Naive thymus-derived CD4-positive, alpha-beta T cell (primary cell): ENCODE measurements at regions not wholly inside any gene's neighbourhood (a gene's known extent, or its start where the extent isn't known, plus 50 kb on each side); places are given as distances from the start of the nearest gene placed in this dataset.

ENCODE experiments used
- ATAC-seq: fragments of 150-1000 bp; cut with Tn5 transposase; 2 replicates; pipeline ENCODE4 v1.10.0; 2021; ENCODE audit warnings: mild to moderate bottlenecking, moderate library complexity
- CTCF ChIA-PET: fragments of 350-600 bp; sonication (Branson Sonifier 250); formaldehyde crosslinking; loops from one replicate; lab custom pipeline; 2021; ENCODE audit warnings: antibody characterized with exemption; lab: Charles Lee
- POLR2A ChIA-PET: fragments of 350-600 bp; sonication (Branson Sonifier 250); formaldehyde crosslinking; loops from one replicate; lab custom pipeline; 2021; ENCODE audit warnings: antibody characterized with exemption, inconsistent platforms; lab: Charles Lee
- DNase-seq, 9 donors: peaks; one replicate each; pipeline versions ENCODE4 v3.0.0 to v3.0.0-alpha.2; 2020 to 2022; ENCODE audit warnings: mixed read lengths in 1 of 9
- H3K27ac ChIP-seq: one replicate; pipeline ENCODE4 v1.7.0; 2013; ENCODE audit warnings: mild to moderate bottlenecking, low read depth, low read length, moderate library complexity
- H3K27me3 ChIP-seq, 2 donors: one replicate each; pipeline ENCODE4 v1.7.0; 2013; ENCODE audit warnings: low read length in 2 of 2, mild to moderate bottlenecking in 2 of 2, moderate library complexity in 2 of 2; ENCODE audit not compliant: control insufficient read depth in 2 of 2, insufficient read depth in 2 of 2
- H3K36me3 ChIP-seq, 3 experiments: 1 replicate in 2 of 3; 2 replicates in 1 of 3; pipeline ENCODE4 v1.7.0; 2013; ENCODE audit warnings: low read length in 3 of 3, mild to moderate bottlenecking in 3 of 3, moderate library complexity in 1 of 3; ENCODE audit not compliant: insufficient read depth in 3 of 3, control insufficient read depth in 2 of 3
- H3K4me1 ChIP-seq, 2 donors: one replicate each; pipeline ENCODE4 v1.7.0; 2013; ENCODE audit warnings: low read length in 2 of 2, mild to moderate bottlenecking in 2 of 2, moderate library complexity in 1 of 2; ENCODE audit not compliant: control insufficient read depth in 2 of 2, insufficient read depth in 2 of 2
- H3K4me3 ChIP-seq: 2 replicates; pipeline ENCODE4 v1.7.0; 2013; ENCODE audit warnings: mild to moderate bottlenecking, low read length
- H3K9me3 ChIP-seq, 3 experiments: 1 replicate in 2 of 3; 2 replicates in 1 of 3; pipeline ENCODE4 v1.7.0; 2013; ENCODE audit warnings: low read length in 3 of 3; ENCODE audit not compliant: control insufficient read depth in 2 of 3
- H3K27ac Mint-ChIP-seq, 9 donors: one replicate each; pipeline ENCODE4 v1.8.0; 2020 to 2022; ENCODE audit warnings: mixed read lengths in 9 of 9, mild to moderate bottlenecking in 8 of 9, moderate library complexity in 5 of 9, inconsistent platforms in 2 of 9
- H3K27me3 Mint-ChIP-seq, 5 donors: one replicate each; pipeline ENCODE4 v1.8.0; 2021 to 2022; ENCODE audit warnings: mixed read lengths in 5 of 5, mild to moderate bottlenecking in 1 of 5
- H3K36me3 Mint-ChIP-seq, 5 donors: one replicate each; pipeline ENCODE4 v1.8.0; 2020 to 2022; ENCODE audit warnings: mixed read lengths in 5 of 5, mild to moderate bottlenecking in 3 of 5, inconsistent platforms in 1 of 5
- H3K4me1 Mint-ChIP-seq, 7 donors: one replicate each; pipeline ENCODE4 v1.8.0; 2020 to 2022; ENCODE audit warnings: mixed read lengths in 7 of 7, mild to moderate bottlenecking in 3 of 7, inconsistent platforms in 1 of 7
- H3K4me3 Mint-ChIP-seq, 10 donors: one replicate each; pipeline ENCODE4 v1.8.0; 2020 to 2022; ENCODE audit warnings: mild to moderate bottlenecking in 10 of 10, mixed read lengths in 10 of 10, moderate library complexity in 6 of 10, inconsistent platforms in 2 of 10
- H3K9me3 Mint-ChIP-seq, 11 donors: one replicate each; pipeline ENCODE4 v1.8.0; 2020 to 2022; ENCODE audit warnings: mixed read lengths in 11 of 11, mild to moderate bottlenecking in 4 of 11, inconsistent platforms in 1 of 11, moderate library complexity in 1 of 11
- intact Hi-C, 2 donors: fragments of 100-400 bp; cut with micrococcal nuclease; formaldehyde crosslinking; loops; one replicate each; pipeline ENCODE4 v1.15.1; 2023

DNA sequence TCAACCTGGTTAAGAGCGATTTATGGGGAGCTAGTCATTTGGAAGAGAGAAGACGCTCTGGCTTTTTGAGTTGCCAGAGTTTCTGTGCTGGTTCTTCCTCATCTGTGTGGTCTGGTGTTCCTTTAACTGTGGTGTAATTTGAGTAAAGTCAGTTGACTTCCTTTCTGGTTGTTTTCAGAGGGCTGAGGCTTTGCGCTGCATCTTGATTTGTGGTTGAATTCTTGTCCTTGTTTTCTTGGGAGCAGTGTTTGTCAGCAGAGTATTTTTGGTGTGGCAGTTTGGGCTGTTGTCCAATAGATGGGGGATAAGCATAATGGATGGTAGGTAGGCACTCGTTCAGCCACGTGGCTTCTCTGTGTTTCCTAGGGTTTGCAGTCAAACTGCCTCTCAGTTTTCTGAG lies 2143.2 kb upstream of the TENM3 start:
- CTCF ChIA-PET = no interaction called here

GRCh38 chr4:180100433-180101344 lies 2142.5 kb upstream of the TENM3 start:
- peaks cover 0 to 8% (median under 1%) of the 10 kb centered on the region in 11 donors for H3K9me3 Mint-ChIP-seq
- H3K27ac Mint-ChIP-seq = no peak overlapping the region
- no peaks in the 10 kb centered on the region for H3K36me3 ChIP-seq
- intact Hi-C loops = no loop called here
- H3K4me3 Mint-ChIP-seq = no peak overlapping the region
- H3K27ac ChIP-seq = no peak overlapping the region
- no peaks in the 10 kb centered on the region for H3K27me3 Mint-ChIP-seq
- no peaks in the 10 kb centered on the region for H3K4me1 Mint-ChIP-seq
- no peaks in the 10 kb centered on the region for H3K4me1 ChIP-seq
- POLR2A ChIA-PET = no interaction called here
- no peaks in the 10 kb centered on the region for H3K27me3 ChIP-seq
- CTCF ChIA-PET = no interaction called here
- H3K36me3 Mint-ChIP-seq = peaks cover 0 to under 1% (median 0%) of the 10 kb centered on the region in 5 donors
- DNase-seq (no peak), ATAC-seq (peak; percentile 26)
- H3K9me3 ChIP-seq = no peaks in the 10 kb centered on the region
- H3K4me3 ChIP-seq = no peak overlapping the region

More for the DNA sequence above, 2143.2 kb upstream of the TENM3 start:
- H3K4me1 Mint-ChIP-seq = no peaks in the 10 kb centered on the region
- no peak overlapping the region for H3K27ac ChIP-seq
- H3K4me1 ChIP-seq = no peaks in the 10 kb centered on the region
- ATAC-seq = peak; percentile 26
- POLR2A ChIA-PET = no interaction called here
- H3K27me3 Mint-ChIP-seq = no peaks in the 10 kb centered on the region
- H3K36me3 Mint-ChIP-seq = peaks cover 0 to 3% (median 0%) of the 10 kb centered on the region in 5 donors
- no peak overlapping the region for H3K4me3 Mint-ChIP-seq
- no peaks in the 10 kb centered on the region for H3K36me3 ChIP-seq
- intact Hi-C loops = no loop called here
- H3K9me3 ChIP-seq = no peaks in the 10 kb centered on the region
- peaks cover 0 to 8% (median 1%) of the 10 kb centered on the region in 11 donors for H3K9me3 Mint-ChIP-seq
- no peaks in the 10 kb centered on the region for H3K27me3 ChIP-seq
- H3K27ac Mint-ChIP-seq = no peak overlapping the region
- no peak overlapping the region for H3K4me3 ChIP-seq
- DNase-seq = no peak

- CTCF ChIA-PET = no interaction called here
- H3K27me3 Mint-ChIP-seq = no peaks in the 10 kb centered on the region
- peaks cover 0 to 8% (median 0%) of the 10 kb centered on the region in 11 donors for H3K9me3 Mint-ChIP-seq
- no peak overlapping the region for H3K4me3 Mint-ChIP-seq
- H3K27ac Mint-ChIP-seq = no peak overlapping the region
- no peaks in the 10 kb centered on the region for H3K36me3 Mint-ChIP-seq
- DNase-seq (no peak), ATAC-seq (peak; percentile 16)
- intact Hi-C loops = no loop called here
- no peaks in the 10 kb centered on the region for H3K4me1 ChIP-seq
- POLR2A ChIA-PET = no interaction called here
- H3K4me1 Mint-ChIP-seq = no peaks in the 10 kb centered on the region
- no peaks in the 10 kb centered on the region for H3K36me3 ChIP-seq
- no peaks in the 10 kb centered on the region for H3K9me3 ChIP-seq
- no peak overlapping the region for H3K27ac ChIP-seq
- no peak overlapping the region for H3K4me3 ChIP-seq
- no peaks in the 10 kb centered on the region for H3K27me3 ChIP-seq
Observed at GRCh38 chr4:180101348-180102083, 2141.7 kb upstream of the TENM3 start.

DNA sequence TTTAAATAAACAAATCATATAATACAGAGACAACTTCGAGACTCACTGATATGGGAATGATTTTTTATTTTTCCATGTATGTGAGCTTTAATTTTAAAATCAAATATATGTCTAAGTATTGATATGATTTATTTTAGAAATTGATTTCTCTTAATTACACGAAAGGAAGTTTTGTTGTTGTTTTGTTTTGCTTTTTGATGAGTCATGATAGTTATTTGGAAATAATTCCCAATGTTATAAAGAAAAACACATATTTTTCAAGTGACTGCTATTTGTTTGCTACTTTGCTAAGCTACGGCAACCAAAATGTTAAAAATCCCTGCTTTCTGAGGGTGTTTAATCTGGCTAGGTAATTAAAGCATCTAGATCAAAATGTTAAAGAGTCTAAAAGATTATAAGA lies 2139.4 kb upstream of the TENM3 start:
- peaks cover 0 to 8% (median 1%) of the 10 kb centered on the region in 11 donors for H3K9me3 Mint-ChIP-seq
- no peak overlapping the region for H3K27ac Mint-ChIP-seq
- Histone ChIP-seq H3K27ac (no peak overlapping the region), H3K27me3 (no peaks in the 10 kb centered on the region), H3K36me3 (no peaks in the 10 kb centered on the region), H3K9me3 (no peaks in the 10 kb centered on the region), H3K4me1 (no peaks in the 10 kb centered on the region), H3K4me3 (no peak overlapping the region)
- no peak overlapping the region for H3K4me3 Mint-ChIP-seq
- H3K36me3 Mint-ChIP-seq = no peaks in the 10 kb centered on the region
- CTCF ChIA-PET = no interaction called here
- intact Hi-C loops = no loop called here
- no peak for ATAC-seq
- no peaks in the 10 kb centered on the region for H3K27me3 Mint-ChIP-seq
- DNase-seq = no peak
- no peaks in the 10 kb centered on the region for H3K4me1 Mint-ChIP-seq
- POLR2A ChIA-PET = no interaction called here

DNA sequence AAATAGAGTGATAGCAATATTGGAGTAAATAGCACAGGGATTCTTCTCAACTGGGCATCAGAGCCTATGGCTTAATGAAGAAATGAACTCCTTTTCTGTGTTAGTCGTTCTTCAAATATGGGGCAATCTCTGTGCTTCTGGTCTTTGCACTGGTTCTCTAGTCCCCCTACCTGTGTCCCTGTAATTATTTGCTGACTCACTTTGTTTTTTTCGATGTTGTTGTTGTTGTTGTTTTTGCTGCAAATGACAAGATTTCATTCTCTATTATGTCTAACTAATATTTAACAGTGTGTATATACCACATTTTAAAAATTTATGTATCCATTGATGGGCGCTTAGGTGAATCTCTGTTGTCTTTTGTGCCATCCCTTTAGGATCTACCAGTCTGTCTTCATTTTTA lies 2137.8 kb upstream of the TENM3 start:
- H3K27ac ChIP-seq = no peak overlapping the region
- no peaks in the 10 kb centered on the region for H3K36me3 ChIP-seq
- no peaks in the 10 kb centered on the region for H3K27me3 ChIP-seq
- intact Hi-C loops = loop anchor here in 1 of 2 donors (1.0 kb wide), 1 partner anchor 44 kb away; no protein-coding TSS in a partner anchor
- no peaks in the 10 kb centered on the region for H3K36me3 Mint-ChIP-seq
- POLR2A ChIA-PET = no interaction called here
- H3K27ac Mint-ChIP-seq = no peak overlapping the region
- no peak overlapping the region for H3K4me3 ChIP-seq
- no peaks in the 10 kb centered on the region for H3K27me3 Mint-ChIP-seq
- H3K4me1 Mint-ChIP-seq = no peaks in the 10 kb centered on the region
- CTCF ChIA-PET = no interaction called here
- DNase-seq (no peak), ATAC-seq (no peak)
- peaks cover 0 to 6% (median 0%) of the 10 kb centered on the region in 11 donors for H3K9me3 Mint-ChIP-seq
- H3K4me3 Mint-ChIP-seq = no peak overlapping the region
- H3K9me3 ChIP-seq = peaks cover 0 to 4% (median 0%) of the 10 kb centered on the region in 3 experiments
- H3K4me1 ChIP-seq = no peaks in the 10 kb centered on the region

DNA sequence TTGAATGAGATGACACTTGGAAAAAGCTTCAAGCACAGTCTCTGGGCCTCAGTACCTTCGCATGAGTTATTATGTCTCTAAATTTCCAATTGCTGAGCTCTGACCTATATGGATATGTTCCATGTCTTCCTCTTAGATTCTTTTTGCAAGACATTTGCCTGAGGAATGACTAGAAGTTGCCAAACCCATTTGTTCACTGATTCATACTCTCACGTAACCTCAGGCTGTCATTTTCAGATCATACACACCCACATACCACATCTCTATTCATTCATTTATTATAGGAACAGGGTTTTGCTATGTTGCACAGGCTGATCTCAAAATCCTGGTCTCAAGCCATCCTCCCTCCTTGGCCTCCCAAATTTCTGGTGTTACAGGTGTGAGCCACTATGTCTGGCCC lies 2137.1 kb upstream of the TENM3 start:
- no peaks in the 10 kb centered on the region for H3K4me1 Mint-ChIP-seq
- Histone ChIP-seq H3K36me3 (no peaks in the 10 kb centered on the region), H3K27me3 (no peaks in the 10 kb centered on the region), H3K27ac (no peak overlapping the region), H3K4me1 (no peaks in the 10 kb centered on the region), H3K9me3 (peaks cover 0 to 4% (median 0%) of the 10 kb centered on the region in 3 experiments), H3K4me3 (no peak overlapping the region)
- H3K27me3 Mint-ChIP-seq = no peaks in the 10 kb centered on the region
- no peaks in the 10 kb centered on the region for H3K36me3 Mint-ChIP-seq
- ATAC-seq (no peak), DNase-seq (no peak)
- H3K9me3 Mint-ChIP-seq = peaks cover 0 to 10% (median 3%) of the 10 kb centered on the region in 11 donors
- CTCF ChIA-PET = no interaction called here
- POLR2A ChIA-PET = no interaction called here
- H3K4me3 Mint-ChIP-seq = no peak overlapping the region
- no peak overlapping the region for H3K27ac Mint-ChIP-seq
- intact Hi-C loops = no loop called here
